BLaER1 treated with 17β-estradiol and CSF1 and Interleukin-3, amounts not matched to agents 10 nM and 100 nM (cell line): ENCODE measurements at regions not wholly inside any gene's neighbourhood (a gene's known extent, or its start where the extent isn't known, plus 50 kb on each side); places are given as distances from the start of the nearest gene placed in this dataset.

Source experiments
- H3K27ac ChIP-seq, 11 experiments: shearing (Covaris generic); formaldehyde crosslinking; 2 replicates each; pipeline ENCODE4 v1.8.1; 2022
- H3K27me3 ChIP-seq, 11 experiments: shearing (Covaris generic); formaldehyde crosslinking; 2 replicates each; pipeline ENCODE4 v1.8.1; 2022
- H3K36me3 ChIP-seq, 11 experiments: shearing (Covaris generic); formaldehyde crosslinking; 2 replicates each; pipeline ENCODE4 v1.8.1; 2022
- H3K4me1 ChIP-seq, 10 experiments: shearing (Covaris generic); formaldehyde crosslinking; 2 replicates each; pipeline ENCODE4 v1.8.1; 2022
- H3K4me2 ChIP-seq, 11 experiments: shearing (Covaris generic); formaldehyde crosslinking; 2 replicates each; pipeline ENCODE4 v1.8.1; 2022
- H3K4me3 ChIP-seq, 10 experiments: shearing (Covaris generic); formaldehyde crosslinking; 2 replicates each; pipeline ENCODE4 v1.8.1; 2022
- H3K9ac ChIP-seq, 11 experiments: shearing (Covaris generic); formaldehyde crosslinking; 2 replicates each; pipeline ENCODE4 v1.8.1; 2022
- H3K9me3 ChIP-seq, 11 experiments: shearing (Covaris generic); formaldehyde crosslinking; replicated peaks in 1 of 11; 2 replicates each; pipeline ENCODE4 v1.8.1; 2022
- H4K20me1 ChIP-seq, 11 experiments: shearing (Covaris generic); formaldehyde crosslinking; 2 replicates each; pipeline ENCODE4 v1.8.1; 2022
- Cebpa-rat ChIP-seq, 11 experiments: shearing (Covaris generic); IDR thresholded peaks; 2 replicates each; pipeline ENCODE4 v1.8.1; 2022

GRCh38 chr2:226228080-226228479, 571.5 kb downstream of the IRS1 start:
- no peaks in the 10 kb centered on the region for H3K9me3 ChIP-seq
- H3K27ac ChIP-seq = no peak overlapping the region
- no peak for TF ChIP-seq Cebpa-rat (IDR thresholded peaks at IDR 0.05)
- no peak overlapping the region for H3K9ac ChIP-seq
- H3K4me2 ChIP-seq = no peak overlapping the region
- no peaks in the 10 kb centered on the region for H4K20me1 ChIP-seq
- H3K4me1 ChIP-seq = no peaks in the 10 kb centered on the region
- no peak overlapping the region for H3K4me3 ChIP-seq
- no peaks in the 10 kb centered on the region for H3K27me3 ChIP-seq
- H3K36me3 ChIP-seq = no peaks in the 10 kb centered on the region

GRCh38 chr2:226227341-226227740, 572.3 kb downstream of the IRS1 start:
- Histone ChIP-seq H4K20me1 (no peaks in the 10 kb centered on the region), H3K4me1 (no peaks in the 10 kb centered on the region), H3K4me2 (no peak overlapping the region), H3K36me3 (no peaks in the 10 kb centered on the region), H3K4me3 (no peak overlapping the region), H3K27me3 (no peaks in the 10 kb centered on the region), H3K9ac (no peak overlapping the region), H3K9me3 (no peaks in the 10 kb centered on the region), H3K27ac (no peak overlapping the region)
- no peak for TF ChIP-seq Cebpa-rat (IDR thresholded peaks at IDR 0.05)

- Histone ChIP-seq H3K4me3 (no peak overlapping the region), H3K4me1 (no peaks in the 10 kb centered on the region), H3K9ac (no peak overlapping the region), H3K4me2 (no peak overlapping the region), H4K20me1 (no peaks in the 10 kb centered on the region), H3K27ac (no peak overlapping the region), H3K9me3 (no peaks in the 10 kb centered on the region), H3K36me3 (no peaks in the 10 kb centered on the region), H3K27me3 (no peaks in the 10 kb centered on the region)
- TF ChIP-seq Cebpa-rat (IDR thresholded peaks at IDR 0.05) = no peak
Measured at GRCh38 chr2:226223704-226224103, 575.9 kb downstream of the IRS1 start.

- Histone ChIP-seq H3K9me3 (no peaks in the 10 kb centered on the region), H3K4me2 (no peak overlapping the region), H3K27ac (no peak overlapping the region), H3K4me3 (no peak overlapping the region), H4K20me1 (no peaks in the 10 kb centered on the region), H3K4me1 (no peaks in the 10 kb centered on the region), H3K27me3 (no peaks in the 10 kb centered on the region), H3K9ac (no peak overlapping the region), H3K36me3 (no peaks in the 10 kb centered on the region)
- TF ChIP-seq Cebpa-rat (IDR thresholded peaks at IDR 0.05) = no peak
Measured at GRCh38 chr2:226220511-226220910, 579.1 kb downstream of the IRS1 start.

- Histone ChIP-seq H3K9ac (no peak overlapping the region), H3K4me3 (no peak overlapping the region), H3K27me3 (no peaks in the 10 kb centered on the region), H3K36me3 (no peaks in the 10 kb centered on the region), H3K4me2 (no peak overlapping the region), H3K4me1 (no peaks in the 10 kb centered on the region), H4K20me1 (no peaks in the 10 kb centered on the region), H3K9me3 (no peaks in the 10 kb centered on the region), H3K27ac (no peak overlapping the region)
- no peak for TF ChIP-seq Cebpa-rat (IDR thresholded peaks at IDR 0.05)
Measured at GRCh38 chr2:226217191-226217590, 582.4 kb downstream of the IRS1 start.

- H3K4me2 ChIP-seq = no peak overlapping the region
- H3K9ac ChIP-seq = no peak overlapping the region
- H3K4me1 ChIP-seq = no peaks in the 10 kb centered on the region
- no peaks in the 10 kb centered on the region for H3K27me3 ChIP-seq
- no peaks in the 10 kb centered on the region for H3K9me3 ChIP-seq
- H3K27ac ChIP-seq = no peak overlapping the region
- TF ChIP-seq Cebpa-rat (IDR thresholded peaks at IDR 0.05) = no peak
- no peaks in the 10 kb centered on the region for H3K36me3 ChIP-seq
- H3K4me3 ChIP-seq = no peak overlapping the region
- no peaks in the 10 kb centered on the region for H4K20me1 ChIP-seq
Measured at GRCh38 chr2:226216575-226216974, 583.0 kb downstream of the IRS1 start.

GRCh38 chr2:226215902-226216503, 583.6 kb downstream of the IRS1 start:
- H3K9me3 ChIP-seq = no peaks in the 10 kb centered on the region
- H3K27me3 ChIP-seq = no peaks in the 10 kb centered on the region
- H3K4me3 ChIP-seq = no peak overlapping the region
- no peaks in the 10 kb centered on the region for H4K20me1 ChIP-seq
- no peak overlapping the region for H3K9ac ChIP-seq
- no peaks in the 10 kb centered on the region for H3K36me3 ChIP-seq
- H3K27ac ChIP-seq = no peak overlapping the region
- no peak overlapping the region for H3K4me2 ChIP-seq
- TF ChIP-seq Cebpa-rat (IDR thresholded peaks at IDR 0.05) = no peak
- H3K4me1 ChIP-seq = no peaks in the 10 kb centered on the region

GRCh38 chr2:226213717-226214116, 585.9 kb downstream of the IRS1 start:
- no peak for TF ChIP-seq Cebpa-rat (IDR thresholded peaks at IDR 0.05)
- Histone ChIP-seq H3K9me3 (no peaks in the 10 kb centered on the region), H3K36me3 (no peaks in the 10 kb centered on the region)

GRCh38 chr2:226211439-226211838, 588.2 kb downstream of the IRS1 start:
- Histone ChIP-seq H3K9me3 (no peaks in the 10 kb centered on the region), H3K4me2 (no peak overlapping the region), H3K9ac (no peak overlapping the region), H4K20me1 (no peaks in the 10 kb centered on the region), H3K36me3 (no peaks in the 10 kb centered on the region), H3K27me3 (no peaks in the 10 kb centered on the region), H3K27ac (no peak overlapping the region), H3K4me1 (no peaks in the 10 kb centered on the region), H3K4me3 (no peak overlapping the region)
- no peak for TF ChIP-seq Cebpa-rat (IDR thresholded peaks at IDR 0.05)

More at GRCh38 chr2:226213717-226214116, 585.9 kb downstream of the IRS1 start:
- Histone ChIP-seq H3K27ac (no peak overlapping the region), H3K9ac (no peak overlapping the region), H3K4me3 (no peak overlapping the region), H3K4me1 (no peaks in the 10 kb centered on the region), H4K20me1 (no peaks in the 10 kb centered on the region), H3K27me3 (no peaks in the 10 kb centered on the region), H3K4me2 (no peak overlapping the region)

- Histone ChIP-seq H3K36me3 (no peaks in the 10 kb centered on the region), H3K4me3 (no peak overlapping the region), H4K20me1 (no peaks in the 10 kb centered on the region), H3K27me3 (no peaks in the 10 kb centered on the region), H3K9me3 (no peaks in the 10 kb centered on the region), H3K4me1 (no peaks in the 10 kb centered on the region), H3K27ac (no peak overlapping the region), H3K9ac (no peak overlapping the region), H3K4me2 (no peak overlapping the region)
- no peak for TF ChIP-seq Cebpa-rat (IDR thresholded peaks at IDR 0.05)
Measured at GRCh38 chr2:226208726-226209125, 590.9 kb downstream of the IRS1 start.
